Suprapubic skin (tissue), 4 donors: ENCODE measurements at regions not wholly inside any gene's neighbourhood (a gene's known extent, or its start where the extent isn't known, plus 50 kb on each side); places are given as distances from the start of the nearest gene placed in this dataset.

Source experiments
- CTCF ChIP-seq, 2 donors: fragments of 200-600 bp in 1 of 2; fragments of 450-650 bp in 1 of 2; sonication (generic) in 1 of 2; IDR thresholded peaks; one replicate each; pipeline ENCODE4 v1.5.1; 2016 to 2019; ENCODE audit warnings: antibody characterized with exemption in 2 of 2, mild to moderate bottlenecking in 1 of 2, moderate library complexity in 1 of 2
- EP300 ChIP-seq: sonication (generic); formaldehyde crosslinking; IDR thresholded peaks from one replicate; pipeline ENCODE4 v1.6.1; 2017; ENCODE audit warnings: antibody characterized with exemption
- POLR2A ChIP-seq, 2 donors: fragments of 450-650 bp; IDR thresholded peaks; one replicate each; pipeline ENCODE4 v1.6.1; 2017; ENCODE audit warnings: antibody characterized with exemption in 2 of 2, mild to moderate bottlenecking in 2 of 2, moderate library complexity in 2 of 2
- POLR2AphosphoS5 ChIP-seq, 3 donors: sonication (generic); formaldehyde crosslinking; IDR thresholded peaks; one replicate each; pipeline ENCODE4 v1.6.1; 2017; ENCODE audit warnings: antibody characterized with exemption in 3 of 3

GRCh38 chr5:24161559-24161958 is 483.2 kb downstream of the CDH10 start:
- TF ChIP-seq CTCF (IDR thresholded peaks at IDR 0.05) (no peak), POLR2A (IDR thresholded peaks at IDR 0.05) (no peak), POLR2AphosphoS5 (IDR thresholded peaks at IDR 0.05) (no peak), EP300 (no peak)
